ENCODE measurements at regions not wholly inside any gene's neighbourhood (a gene's known extent, or its start where the extent isn't known, plus 50 kb on each side); places are given as distances from the start of the nearest gene placed in this dataset.
"Not testable (repeated sequence)": the region's sequence is repeated elsewhere in the genome, so short reads cannot be mapped to it uniquely, and the experiment has no call there.

DNA sequence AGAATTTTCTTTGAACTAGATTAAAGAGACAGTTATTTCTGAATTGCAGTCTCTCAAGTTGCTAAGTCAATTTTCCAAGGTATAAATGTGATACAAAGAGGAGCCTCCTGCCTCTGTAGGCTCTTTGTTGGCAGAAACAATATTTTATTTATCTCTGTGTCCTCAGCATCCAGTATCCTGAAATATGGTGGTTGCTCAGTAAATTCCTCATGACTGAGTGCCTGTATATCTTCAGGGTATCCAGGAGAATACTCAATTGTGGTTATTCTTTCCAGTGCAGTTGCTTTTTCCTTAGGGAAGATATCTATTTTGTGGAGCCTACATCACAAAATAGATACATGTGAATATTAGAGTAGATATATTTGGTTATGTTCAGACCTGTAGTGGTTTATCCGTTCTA is 144.8 kb upstream of the FERD3L start:
- H3K36me3 ChIP-seq = no peaks in the 10 kb centered on the region
- ATAC-seq (ENCODE audit: insufficient number of reproducible peaks, low FRiP score, low read depth) = no peak
- H3K27me3 ChIP-seq (replicated peaks; ENCODE audit: insufficient read depth) = no peaks in the 10 kb centered on the region
- H3K9me3 ChIP-seq = no peaks in the 10 kb centered on the region
- peaks cover 7 to 17% of the 10 kb centered on the region in 2 donors for H3K4me1 ChIP-seq (ENCODE audit: control insufficient read depth in 1 of 2, low read depth in 2 of 2)
- H3K27ac ChIP-seq = no peak overlapping the region
- no peak overlapping the region for H3K4me3 ChIP-seq
- TF ChIP-seq, protein P1, sequence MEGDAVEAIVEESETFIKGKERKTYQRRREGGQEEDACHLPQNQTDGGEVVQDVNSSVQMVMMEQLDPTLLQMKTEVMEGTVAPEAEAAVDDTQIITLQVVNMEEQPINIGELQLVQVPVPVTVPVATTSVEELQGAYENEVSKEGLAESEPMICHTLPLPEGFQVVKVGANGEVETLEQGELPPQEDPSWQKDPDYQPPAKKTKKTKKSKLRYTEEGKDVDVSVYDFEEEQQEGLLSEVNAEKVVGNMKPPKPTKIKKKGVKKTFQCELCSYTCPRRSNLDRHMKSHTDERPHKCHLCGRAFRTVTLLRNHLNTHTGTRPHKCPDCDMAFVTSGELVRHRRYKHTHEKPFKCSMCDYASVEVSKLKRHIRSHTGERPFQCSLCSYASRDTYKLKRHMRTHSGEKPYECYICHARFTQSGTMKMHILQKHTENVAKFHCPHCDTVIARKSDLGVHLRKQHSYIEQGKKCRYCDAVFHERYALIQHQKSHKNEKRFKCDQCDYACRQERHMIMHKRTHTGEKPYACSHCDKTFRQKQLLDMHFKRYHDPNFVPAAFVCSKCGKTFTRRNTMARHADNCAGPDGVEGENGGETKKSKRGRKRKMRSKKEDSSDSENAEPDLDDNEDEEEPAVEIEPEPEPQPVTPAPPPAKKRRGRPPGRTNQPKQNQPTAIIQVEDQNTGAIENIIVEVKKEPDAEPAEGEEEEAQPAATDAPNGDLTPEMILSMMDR (IDR thresholded peaks at IDR 0.05) = no peak
- DNase-seq (ENCODE audit: low spot score) = no peak

DNA sequence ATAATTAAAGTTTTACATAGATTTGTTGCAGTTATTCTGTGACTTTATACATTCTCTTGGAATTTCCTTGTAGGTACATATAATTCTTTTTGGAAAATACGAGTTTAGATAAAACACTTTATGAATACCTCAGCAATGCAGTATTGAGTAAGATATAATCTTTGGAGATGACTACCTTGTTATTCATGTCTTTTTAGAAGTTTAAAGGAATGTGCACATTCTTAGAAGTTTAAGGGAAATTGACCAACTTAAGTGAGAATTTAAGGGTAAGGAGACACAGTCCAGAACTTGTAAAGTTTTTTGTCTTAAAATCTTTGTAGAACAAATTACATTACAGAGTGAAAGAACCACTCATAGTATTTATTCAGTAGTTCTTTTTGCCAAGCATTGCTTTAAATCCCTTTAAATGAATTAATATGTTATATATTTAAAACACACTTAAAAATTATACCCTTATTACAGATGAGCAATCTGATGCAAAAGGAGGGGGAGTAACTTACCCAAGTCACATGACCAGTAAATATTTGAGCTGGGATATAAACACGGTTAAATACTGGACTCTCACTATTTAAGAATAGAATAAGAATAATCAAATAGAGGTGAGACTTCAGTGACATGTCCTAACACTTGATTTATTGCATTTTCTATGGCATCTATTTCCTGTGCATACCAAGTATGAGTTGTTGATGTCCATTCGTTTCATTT is 139.5 kb upstream of the FERD3L start:
- Histone ChIP-seq H3K27me3 (replicated peaks; ENCODE audit: insufficient read depth) (no peaks in the 10 kb centered on the region), H3K27ac (no peak overlapping the region), H3K36me3 (no peaks in the 10 kb centered on the region), H3K4me3 (no peak overlapping the region), H3K9me3 (no peaks in the 10 kb centered on the region), H3K4me1 (ENCODE audit: control insufficient read depth in 1 of 2, low read depth in 2 of 2) (no peaks in the 10 kb centered on the region)
- DNase-seq (ENCODE audit: low spot score) = no peak
- no peak for ATAC-seq (ENCODE audit: insufficient number of reproducible peaks, low FRiP score, low read depth)
- TF ChIP-seq, protein P1 (IDR thresholded peaks at IDR 0.05) = no peak

DNA sequence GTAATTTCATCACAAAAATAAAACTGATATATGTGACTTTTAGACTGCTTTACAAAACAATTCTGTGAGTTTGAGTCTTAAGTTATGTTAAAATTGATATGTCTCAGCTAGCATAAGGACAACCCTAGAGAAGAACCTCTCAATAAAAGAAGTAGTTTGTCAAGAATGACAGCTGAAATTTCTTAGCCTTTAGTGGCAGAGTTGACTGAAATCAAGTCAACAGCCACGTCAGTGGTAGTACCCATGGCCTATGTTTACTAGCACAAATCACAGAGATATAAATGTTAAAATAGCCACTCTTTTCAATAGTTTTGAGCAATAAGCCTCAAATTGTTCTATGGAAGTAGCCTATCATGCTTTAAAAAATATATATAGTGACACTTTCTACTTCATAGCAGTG is 138.9 kb upstream of the FERD3L start:
- DNase-seq (ENCODE audit: low spot score) = no peak
- no peaks in the 10 kb centered on the region for H3K9me3 ChIP-seq
- no peaks in the 10 kb centered on the region for H3K27me3 ChIP-seq (replicated peaks; ENCODE audit: insufficient read depth)
- no peaks in the 10 kb centered on the region for H3K36me3 ChIP-seq
- H3K4me3 ChIP-seq = no peak overlapping the region
- no peak for ATAC-seq (ENCODE audit: insufficient number of reproducible peaks, low FRiP score, low read depth)
- no peak overlapping the region for H3K27ac ChIP-seq
- TF ChIP-seq, protein P1 (IDR thresholded peaks at IDR 0.05) = no peak
- H3K4me1 ChIP-seq (ENCODE audit: control insufficient read depth in 1 of 2, low read depth in 2 of 2) = no peaks in the 10 kb centered on the region

DNA sequence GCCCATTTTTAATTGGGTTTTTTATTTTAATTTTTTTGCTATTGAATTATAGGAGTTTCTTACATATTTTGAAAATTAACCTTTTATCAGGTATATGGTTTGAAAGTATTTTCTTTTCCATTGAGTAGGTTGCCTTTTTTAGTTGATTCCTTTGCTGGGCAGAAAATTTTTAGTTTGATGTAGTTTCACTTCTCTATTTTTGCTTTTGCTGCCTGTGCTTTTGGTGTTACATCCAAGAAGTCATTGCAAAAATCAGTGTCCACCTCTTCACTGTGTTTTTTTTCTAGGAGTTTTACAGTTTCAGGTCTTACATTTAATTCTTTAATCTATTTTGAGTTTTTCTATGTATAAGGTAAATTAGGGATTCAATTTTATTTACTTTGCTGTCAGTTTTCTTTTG is 129.8 kb upstream of the FERD3L start:
- DNase-seq (ENCODE audit: low spot score) = no peak
- Histone ChIP-seq H3K27me3 (replicated peaks; ENCODE audit: insufficient read depth) (no peaks in the 10 kb centered on the region), H3K27ac (no peak overlapping the region), H3K36me3 (no peaks in the 10 kb centered on the region), H3K4me3 (no peak overlapping the region), H3K4me1 (ENCODE audit: control insufficient read depth in 1 of 2, low read depth in 2 of 2) (no peaks in the 10 kb centered on the region), H3K9me3 (peaks cover 3% of the 10 kb centered on the region)
- ATAC-seq (ENCODE audit: insufficient number of reproducible peaks, low FRiP score, low read depth) = no peak
- TF ChIP-seq, protein P1 (IDR thresholded peaks at IDR 0.05) = no peak

DNA sequence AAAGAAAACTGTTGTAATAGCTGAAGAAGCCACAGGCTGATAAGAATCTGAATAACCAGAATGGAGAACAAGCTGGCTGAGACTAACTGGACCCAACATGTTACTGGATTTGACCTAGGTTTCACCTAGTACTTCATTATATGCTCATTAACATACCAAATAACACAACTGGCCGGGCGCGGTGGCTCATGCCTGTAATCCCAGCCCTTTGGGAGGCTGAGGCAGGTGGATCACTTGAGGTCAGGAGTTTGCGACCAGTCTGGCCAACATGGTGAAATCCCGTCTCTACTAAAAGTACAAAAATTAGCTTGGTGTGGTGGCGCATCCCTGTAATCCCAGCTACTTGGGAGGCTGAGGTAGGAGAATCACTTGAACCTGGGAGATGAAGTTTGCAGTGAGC is 127.1 kb upstream of the FERD3L start:
- H3K4me1 ChIP-seq (ENCODE audit: control insufficient read depth in 1 of 2, low read depth in 2 of 2); H3K27ac ChIP-seq; H3K36me3 ChIP-seq; H3K9me3 ChIP-seq; DNase-seq (ENCODE audit: low spot score); H3K27me3 ChIP-seq (replicated peaks; ENCODE audit: insufficient read depth); ATAC-seq (ENCODE audit: insufficient number of reproducible peaks, low FRiP score, low read depth); H3K4me3 ChIP-seq: not testable (repeated sequence)

DNA sequence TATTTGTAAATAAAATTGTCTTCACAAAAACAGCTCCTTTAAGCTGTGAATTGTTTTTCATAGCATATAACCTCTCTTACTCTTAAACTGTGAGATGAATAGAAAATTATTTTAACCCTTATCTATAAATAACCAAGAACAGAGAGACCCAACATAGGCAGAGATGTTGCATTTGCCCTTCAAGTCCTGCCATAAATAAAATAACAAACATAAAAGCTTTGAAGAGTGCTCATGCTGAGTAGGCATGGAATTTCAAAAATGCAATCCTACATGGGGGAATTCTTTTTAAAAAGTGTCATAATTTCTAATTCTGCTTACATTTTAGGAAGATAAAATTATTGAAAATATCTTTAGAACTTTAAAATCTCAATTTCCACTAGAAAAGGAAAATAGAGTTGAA is 124.1 kb upstream of the FERD3L start:
- no peaks in the 10 kb centered on the region for H3K9me3 ChIP-seq
- TF ChIP-seq, protein P1 (IDR thresholded peaks at IDR 0.05) = no peak
- H3K4me3 ChIP-seq = no peak overlapping the region
- no peak overlapping the region for H3K27ac ChIP-seq
- H3K36me3 ChIP-seq = no peaks in the 10 kb centered on the region
- H3K4me1 ChIP-seq (ENCODE audit: control insufficient read depth in 1 of 2, low read depth in 2 of 2) = no peaks in the 10 kb centered on the region
- H3K27me3 ChIP-seq (replicated peaks; ENCODE audit: insufficient read depth) = no peaks in the 10 kb centered on the region
- DNase-seq (ENCODE audit: low spot score) = no peak
- no peak for ATAC-seq (ENCODE audit: insufficient number of reproducible peaks, low FRiP score, low read depth)

All from thoracic aorta (tissue), 2 donors.